OCI-LY7 (cell line): ENCODE measurements at regions not wholly inside any gene's neighbourhood (a gene's known extent, or its start where the extent isn't known, plus 50 kb on each side); places are given as distances from the start of the nearest gene placed in this dataset.

Experiments used
- CTCF ChIP-seq: fragments of 200-600 bp; sonication (generic); conservative IDR thresholded peaks from 2 replicates; pipeline ENCODE4 v1.5.1; 2014; ENCODE audit warnings: mild to moderate bottlenecking, antibody characterized with exemption, low read length, moderate library complexity, mixed read lengths
- EZH2phosphoT487 ChIP-seq: fragments of 200-600 bp; sonication (generic); IDR thresholded peaks from 2 replicates; pipeline ENCODE4 v1.6.1; 2018; ENCODE audit warnings: low read depth, borderline replicate concordance, mild to moderate bottlenecking, mixed run types, antibody characterized with exemption, low read length, moderate library complexity, mixed read lengths

- no peak for TF ChIP-seq CTCF
- TF ChIP-seq EZH2phosphoT487 = no peak
Observed at GRCh38 chr2:138312061-138312460, 189.5 kb upstream of the SPOPL start.
